Fibroblast of skin of left biceps (primary cell): ENCODE measurements at regions not wholly inside any gene's neighbourhood (a gene's known extent, or its start where the extent isn't known, plus 50 kb on each side); places are given as distances from the start of the nearest gene placed in this dataset.

ENCODE experiments used
- DNase-seq, 2 experiments: peaks; one replicate each; pipeline ENCODE4 v3.0.0-alpha.2; 2013; ENCODE audit warnings: low read depth in 2 of 2

DNA sequence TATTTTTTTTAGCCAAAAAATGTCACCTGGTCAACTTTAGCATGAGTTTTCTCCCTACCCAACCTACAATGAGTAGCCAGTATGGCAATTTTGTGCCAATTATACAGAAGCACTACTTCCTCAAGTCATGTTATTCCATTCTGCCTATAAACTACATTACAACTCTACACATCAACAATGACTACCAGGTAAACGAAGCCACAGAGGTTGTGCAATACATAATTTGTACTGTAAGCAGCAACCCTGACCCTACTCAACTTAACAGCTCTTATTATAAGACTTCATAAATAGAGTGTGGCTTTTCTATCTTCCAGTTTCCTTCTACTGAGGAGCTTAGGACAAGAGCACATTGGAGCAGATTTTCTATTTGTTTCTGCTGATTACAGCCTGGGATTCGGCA is 160.5 kb downstream of the HS3ST1 start:
- DNase-seq, result no peak

DNA sequence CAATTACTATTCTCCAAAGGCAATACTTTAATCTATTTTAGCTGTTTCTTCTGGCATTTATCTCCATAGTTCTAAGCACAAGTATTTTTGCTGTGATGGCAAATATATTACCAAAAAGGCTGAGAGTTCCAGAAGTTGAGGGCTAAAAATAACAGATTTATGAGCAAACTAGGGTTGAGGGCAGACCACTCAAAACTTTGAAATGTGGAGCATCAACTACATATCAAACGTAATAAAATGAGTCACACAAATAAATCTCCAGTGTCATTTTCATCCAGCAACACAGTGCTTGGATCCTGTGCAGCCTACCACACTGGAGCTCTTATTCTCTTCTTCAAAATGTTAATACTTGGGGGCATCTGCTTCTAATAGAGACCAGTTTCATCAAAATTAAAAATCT is 163.9 kb downstream of the HS3ST1 start:
- DNase-seq, result peak; percentile 20 to 36

DNA sequence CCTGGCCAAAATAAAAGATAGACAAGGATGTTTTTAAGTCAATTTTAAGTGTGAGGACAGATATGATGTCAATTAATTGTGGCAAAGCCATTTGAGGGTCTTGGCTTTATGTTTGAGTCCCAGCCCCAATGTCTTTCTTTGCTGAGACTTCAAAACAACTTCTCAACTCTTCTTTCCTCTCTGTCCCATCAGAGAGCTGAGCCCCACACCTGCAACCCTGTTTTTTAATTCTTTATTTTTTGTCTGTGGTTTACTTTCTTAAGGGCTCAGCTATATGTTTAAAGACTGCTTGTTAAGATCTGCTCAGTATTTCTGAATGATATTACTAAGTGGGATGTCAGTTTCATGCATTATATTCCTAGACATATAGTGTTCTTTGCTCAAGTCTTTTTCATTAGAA is 164.3 kb downstream of the HS3ST1 start:
- DNase-seq, result no peak

DNA sequence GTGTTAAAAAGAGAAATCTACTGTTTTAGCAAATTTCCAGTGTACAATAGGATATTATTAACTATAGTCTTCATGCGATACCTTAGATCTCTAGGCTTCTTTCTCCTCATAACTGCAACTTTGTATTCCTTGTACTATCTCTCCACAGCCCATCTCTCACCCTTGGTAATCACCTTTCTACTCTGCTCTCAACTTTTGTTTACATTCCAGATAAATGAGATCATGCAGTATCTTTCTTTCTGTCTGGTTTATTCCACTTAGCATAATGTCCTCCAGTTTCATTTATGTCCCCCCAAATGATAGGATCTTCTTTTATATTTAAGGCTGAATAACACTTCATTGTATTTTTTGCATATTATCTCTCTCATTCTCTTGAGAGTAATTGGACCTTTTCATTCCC is 165.5 kb downstream of the HS3ST1 start:
- no peak for DNase-seq

DNA sequence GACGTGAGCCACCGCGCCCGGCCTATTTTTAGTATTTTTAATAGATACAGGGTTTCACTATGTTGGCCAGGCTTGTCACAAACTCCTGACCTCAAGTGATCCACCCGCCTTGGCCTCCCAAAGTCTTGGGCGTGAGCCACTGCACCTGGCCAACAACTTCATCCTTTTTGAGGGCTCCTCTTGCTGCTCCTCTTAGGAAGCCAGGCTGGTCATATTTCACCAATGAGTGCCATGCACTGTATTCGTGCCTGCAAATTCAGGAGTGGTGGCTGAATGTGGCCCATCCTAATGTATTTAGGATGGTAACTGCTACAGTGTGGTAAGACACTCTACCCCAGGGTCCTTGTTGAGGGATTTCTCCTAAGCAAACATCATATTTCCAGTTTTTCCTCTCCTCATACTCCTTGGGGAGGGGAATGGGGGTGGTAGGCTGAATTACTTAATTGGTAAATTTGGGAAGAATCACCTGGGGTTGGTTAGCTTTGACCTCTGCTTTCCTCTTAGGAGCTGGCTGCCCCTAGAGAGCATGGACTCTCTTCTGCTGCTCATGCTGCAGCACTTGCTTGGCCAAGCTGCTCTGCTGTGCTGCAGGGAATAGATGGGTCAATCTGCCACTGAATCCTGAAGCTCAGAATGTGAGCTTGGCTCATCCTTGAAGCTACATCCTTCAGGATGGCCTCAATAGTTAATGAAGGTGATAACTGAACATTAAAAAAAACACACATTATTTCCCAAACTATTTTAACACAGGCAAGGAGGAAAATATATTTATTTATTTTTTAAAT is 167.4 kb downstream of the HS3ST1 start:
- no peak for DNase-seq

DNA sequence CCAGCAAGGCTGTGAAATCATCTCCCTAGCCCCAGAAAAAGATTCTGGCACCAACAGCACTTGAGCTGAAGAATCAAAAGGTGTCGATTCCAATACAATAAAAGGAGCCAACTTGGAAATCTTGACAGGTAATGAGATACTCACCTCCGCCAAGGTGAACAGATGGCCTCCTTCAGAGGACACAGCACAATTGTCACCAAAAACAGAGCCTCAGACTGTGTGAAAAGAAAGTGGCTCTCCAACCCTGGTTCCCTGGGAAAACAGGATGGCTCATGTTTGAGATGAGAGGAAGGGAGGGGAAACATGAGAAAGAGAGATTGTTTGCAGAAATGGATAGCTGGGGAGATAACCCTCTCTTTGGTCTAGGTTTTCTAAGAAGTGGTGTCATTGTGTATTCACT is 168.9 kb downstream of the HS3ST1 start:
- DNase-seq, result no peak

DNA sequence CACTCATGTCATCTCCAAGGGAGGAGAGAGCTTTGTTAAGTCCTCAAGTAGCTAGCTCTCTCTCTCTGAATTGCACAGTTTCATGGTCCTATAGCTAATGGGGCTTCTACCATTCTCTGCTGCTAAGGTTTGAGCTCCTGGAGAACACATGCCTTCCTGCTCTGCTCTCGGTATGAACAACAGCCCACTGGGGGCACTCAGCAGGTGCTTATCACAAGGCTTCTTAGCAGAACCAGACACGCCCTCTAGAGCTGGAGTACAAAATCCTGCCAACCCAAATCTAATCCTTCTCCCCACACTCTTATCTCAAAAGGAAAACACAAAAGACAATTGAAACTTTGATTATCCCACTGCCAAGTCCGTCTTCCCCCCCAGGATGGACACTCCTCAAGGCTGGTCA is 176.5 kb downstream of the HS3ST1 start:
- no peak for DNase-seq

DNA sequence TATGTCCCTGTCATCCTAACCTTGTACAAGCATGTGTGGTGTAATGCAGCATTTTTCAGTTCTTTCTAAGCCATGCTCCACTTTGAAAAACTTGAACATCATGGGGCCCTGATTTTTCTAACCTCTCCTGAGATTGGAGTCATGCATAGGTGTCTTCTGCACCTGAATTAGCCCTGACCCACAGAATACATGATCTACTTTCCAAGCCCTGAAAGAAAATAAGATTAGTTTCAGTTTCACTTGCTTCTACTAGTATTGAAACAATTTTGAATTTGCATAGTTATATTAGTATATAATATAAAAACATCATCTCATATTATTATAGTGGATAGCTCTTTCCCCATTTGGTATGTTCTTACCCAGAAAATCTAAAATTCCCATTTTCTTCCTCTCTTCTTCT is 178.2 kb downstream of the HS3ST1 start:
- no peak for DNase-seq

DNA sequence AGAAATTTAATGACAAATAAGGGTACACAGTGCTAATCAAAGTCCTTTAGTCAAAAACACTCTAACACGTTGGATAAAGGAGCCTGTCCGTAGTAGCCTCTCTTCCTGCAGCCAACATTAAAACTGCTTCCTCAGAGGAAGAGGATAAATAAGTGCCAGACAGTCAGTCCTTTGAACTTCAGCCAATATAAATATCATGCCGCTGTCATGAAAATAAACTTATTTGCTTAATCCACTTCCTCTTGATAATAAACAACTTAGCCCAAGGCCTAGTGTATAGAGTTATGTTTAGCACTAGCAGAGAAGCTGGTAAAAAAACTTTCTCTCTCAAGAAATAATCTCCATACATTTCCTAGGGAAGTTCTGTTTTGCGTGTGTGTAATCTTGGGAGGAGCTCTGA is 196.7 kb downstream of the HS3ST1 start:
- DNase-seq, result no peak

DNA sequence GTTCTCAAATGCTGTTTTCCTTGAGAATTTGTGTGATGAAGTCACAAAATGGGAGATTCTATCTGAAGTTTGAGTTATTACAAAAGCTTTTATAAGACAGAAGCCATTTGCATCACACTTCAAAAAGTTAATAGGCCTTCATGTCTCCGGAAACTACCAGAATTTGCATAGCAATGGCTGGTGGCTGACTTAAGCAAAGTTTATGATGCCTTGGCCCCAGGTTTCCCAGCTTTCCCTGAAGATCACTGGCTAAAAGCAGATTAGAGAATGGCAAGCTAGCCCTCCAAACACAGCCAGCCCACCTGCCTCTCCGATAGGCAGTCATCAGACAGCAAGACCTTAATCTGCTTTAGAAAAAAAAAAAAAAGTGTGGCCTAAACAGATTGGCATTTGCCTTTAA is 197.8 kb downstream of the HS3ST1 start:
- no peak for DNase-seq

DNA sequence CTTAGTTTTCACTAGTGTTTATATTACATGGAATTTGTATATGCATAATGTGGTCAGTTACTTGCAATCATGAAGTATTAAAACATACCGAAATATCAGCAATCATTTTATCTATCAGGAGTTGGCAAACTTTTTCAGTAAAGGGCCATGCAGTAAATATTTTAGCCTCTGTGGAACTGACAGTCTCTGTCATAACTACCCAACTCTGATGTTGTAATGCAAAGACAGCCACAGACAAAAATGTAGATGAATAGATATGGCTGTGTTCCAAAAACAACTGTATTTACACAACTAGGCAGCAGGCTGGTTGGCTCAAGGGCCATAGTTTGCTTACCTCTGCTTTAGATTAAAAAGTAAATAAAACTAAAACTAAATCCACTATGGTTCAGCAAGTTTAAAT is 200.2 kb downstream of the HS3ST1 start:
- DNase-seq, result no peak

DNA sequence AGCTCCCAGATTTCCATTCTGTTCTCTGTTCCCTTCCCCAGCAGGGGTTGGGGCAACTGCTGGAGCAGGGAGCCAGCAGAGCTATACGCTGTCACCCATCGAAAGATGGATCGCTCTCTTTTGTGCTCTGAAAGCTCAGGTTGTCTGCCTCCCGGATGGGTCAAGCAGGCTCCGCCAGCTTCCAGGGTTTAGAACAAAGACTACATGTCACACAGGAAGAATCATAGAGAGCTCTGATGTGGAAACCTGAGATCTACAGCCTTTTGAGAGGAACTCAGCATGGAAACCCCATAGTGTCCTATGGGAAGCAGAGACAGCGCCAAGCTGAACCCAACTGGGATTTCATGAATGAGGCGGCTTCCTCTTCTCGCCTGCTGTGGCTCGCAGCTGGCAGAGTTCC is 205.4 kb downstream of the HS3ST1 start:
- DNase-seq, result no peak

DNA sequence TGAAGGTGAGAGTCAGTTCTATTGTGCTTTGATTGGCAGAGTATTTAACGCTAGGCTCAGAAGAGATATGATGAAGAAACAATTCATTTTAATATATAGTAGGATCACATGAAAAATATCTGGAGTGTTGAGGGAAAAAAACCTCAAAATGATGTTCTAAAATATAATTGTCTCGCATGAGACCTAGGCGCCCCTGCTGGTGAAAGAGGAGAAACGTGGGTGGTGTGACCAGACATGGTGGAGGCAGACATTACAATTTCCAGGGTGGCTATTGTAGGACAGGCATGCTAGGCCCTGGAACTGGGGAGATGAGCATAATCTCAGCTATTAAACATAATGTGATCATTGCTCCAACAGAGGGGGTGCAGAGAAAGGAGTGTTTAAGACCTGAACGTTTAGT is 210.0 kb downstream of the HS3ST1 start:
- DNase-seq, result no peak

DNA sequence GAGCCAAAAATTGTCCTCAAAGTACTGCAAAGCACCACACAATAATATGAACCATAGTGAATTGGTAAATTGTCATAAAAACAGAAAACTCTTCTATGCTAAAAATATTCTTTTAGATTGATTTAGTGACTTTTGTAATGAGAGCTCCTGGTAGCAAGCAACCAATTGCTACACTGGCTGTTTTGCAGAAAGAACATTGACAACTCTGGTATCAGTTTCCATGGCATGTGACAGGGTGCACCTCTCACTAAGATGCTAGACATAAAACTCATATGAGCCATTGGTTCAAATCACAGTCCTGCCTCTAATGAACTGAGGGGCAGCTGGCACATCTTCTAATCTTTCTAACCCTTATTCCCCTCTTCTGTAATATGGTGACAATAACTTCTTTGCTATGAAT is 212.2 kb downstream of the HS3ST1 start:
- no peak for DNase-seq

DNA sequence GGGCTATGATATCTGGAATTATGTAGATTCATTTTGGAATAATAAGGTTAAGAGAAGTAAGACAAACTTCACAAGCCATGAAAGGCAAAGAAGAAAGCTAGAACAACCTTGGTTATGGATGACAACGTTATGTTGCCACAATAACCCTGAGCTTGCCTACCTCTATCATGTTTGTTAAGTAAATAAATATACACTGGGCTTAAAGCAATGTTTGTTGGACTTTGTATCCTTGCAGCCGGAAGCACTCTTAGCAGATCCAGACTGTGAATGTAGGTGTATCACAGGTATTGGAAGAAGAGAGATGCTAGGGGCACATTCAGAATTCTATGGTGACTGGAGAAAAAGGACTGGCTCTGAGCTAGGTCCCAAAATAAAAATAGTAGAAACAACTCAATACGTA is 214.4 kb downstream of the HS3ST1 start:
- no peak for DNase-seq

DNA sequence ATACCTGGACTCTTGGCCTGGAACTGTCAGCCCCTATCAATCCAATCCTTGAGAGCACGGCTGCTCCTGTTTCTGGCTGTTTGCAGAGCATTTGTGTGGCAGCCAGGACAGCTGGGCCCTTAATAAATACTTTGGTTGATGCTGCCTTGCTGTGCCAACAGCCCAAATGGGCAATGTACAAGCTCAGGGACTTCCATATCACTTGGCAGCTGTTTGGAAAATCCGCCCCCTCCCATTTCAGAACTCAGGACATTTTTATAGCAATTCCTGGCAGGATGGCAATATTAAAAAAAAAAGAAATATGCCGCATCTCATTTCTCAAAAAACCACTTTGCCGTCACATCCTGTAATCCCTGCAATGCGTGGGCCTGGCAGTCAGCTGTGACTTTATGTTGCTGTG is 218.9 kb downstream of the HS3ST1 start:
- DNase-seq, result no peak

DNA sequence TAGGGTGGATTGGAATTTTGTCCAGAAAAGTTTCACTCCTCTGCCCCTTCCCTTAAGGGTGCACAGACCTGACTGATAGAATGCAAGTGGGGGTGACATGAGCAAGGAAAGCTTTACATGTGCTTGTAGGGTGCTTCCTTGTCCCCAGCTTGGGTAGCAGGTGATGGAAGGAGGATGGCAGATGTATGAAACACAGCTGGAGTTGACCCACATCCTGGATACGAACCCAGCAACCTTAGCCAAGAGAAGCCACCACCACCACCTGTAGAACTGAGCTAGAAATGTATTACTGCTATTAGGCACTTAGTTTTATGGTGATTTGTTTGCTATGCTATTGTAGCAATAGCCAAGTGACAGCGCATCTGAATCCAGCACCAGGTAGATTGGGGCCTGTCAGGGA is 227.4 kb downstream of the HS3ST1 start:
- no peak for DNase-seq

DNA sequence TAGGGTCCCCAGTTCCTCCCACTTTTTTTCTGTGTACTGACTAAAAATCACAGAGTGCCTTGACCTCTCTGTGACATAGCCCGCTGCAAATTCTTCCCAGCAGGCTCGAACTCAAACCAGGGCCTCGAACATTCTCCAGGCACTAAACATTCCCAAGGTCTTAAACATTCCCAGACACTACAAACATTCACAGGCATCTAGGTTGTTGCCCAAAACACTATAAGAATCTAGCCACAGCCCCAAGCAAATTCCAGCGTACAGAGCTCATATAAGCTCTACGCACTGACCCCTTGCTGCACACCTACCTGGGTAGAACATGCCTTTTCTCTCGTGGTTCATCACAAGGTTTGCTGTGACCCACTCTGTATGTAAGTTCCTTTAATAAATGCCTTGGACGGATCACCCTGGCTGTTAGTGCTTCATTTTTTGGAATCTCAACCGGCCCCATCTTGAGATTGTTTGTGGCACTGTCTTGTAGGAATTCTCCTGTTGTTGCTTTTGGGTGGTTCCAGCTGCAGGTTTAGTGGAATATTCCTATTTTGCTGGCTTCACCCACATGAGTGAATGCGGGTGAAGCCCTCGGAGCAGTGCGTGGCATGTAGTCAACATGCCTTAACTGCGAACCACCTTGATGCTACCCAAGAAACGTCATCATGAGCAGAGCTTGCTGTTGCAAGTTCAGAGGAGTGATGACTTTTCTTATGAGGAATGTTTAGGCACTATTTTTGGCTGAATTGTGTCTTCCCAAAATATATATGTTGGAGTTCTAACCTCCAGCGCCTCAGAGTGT is 230.0 kb downstream of the HS3ST1 start:
- no peak for DNase-seq

DNA sequence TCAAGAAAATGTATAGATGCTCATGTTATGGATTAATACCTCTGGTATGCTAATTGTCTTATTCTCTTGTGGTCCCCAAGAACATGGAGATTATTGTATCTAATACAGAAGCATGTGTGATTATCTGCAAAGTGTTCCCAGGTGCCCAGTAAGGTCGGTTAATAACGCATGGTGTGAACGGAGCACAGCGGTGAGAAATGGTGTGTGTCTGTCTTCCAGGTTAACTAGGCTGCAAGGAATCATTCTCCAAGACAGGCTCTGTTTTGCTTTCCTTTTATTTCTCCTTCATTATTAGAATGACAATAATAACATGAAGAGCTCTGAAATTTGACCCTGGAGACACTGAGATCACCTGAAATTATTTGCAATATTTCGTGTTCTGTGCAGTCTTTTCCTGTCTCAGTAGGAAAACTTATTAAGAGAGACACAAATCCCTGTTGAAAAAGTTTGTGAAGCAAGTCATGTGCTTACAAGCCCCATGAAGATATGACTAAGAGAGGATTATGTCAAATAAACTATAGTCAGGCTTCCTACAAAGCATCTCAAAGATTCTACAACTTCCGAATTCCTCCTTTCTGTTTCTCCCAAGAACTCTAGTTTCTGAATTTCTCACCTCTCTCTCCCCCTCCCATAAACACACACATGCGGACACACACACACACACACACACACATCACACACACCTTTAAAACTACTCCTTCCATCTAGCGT is 230.9 kb downstream of the HS3ST1 start:
- DNase-seq, result no peak

DNA sequence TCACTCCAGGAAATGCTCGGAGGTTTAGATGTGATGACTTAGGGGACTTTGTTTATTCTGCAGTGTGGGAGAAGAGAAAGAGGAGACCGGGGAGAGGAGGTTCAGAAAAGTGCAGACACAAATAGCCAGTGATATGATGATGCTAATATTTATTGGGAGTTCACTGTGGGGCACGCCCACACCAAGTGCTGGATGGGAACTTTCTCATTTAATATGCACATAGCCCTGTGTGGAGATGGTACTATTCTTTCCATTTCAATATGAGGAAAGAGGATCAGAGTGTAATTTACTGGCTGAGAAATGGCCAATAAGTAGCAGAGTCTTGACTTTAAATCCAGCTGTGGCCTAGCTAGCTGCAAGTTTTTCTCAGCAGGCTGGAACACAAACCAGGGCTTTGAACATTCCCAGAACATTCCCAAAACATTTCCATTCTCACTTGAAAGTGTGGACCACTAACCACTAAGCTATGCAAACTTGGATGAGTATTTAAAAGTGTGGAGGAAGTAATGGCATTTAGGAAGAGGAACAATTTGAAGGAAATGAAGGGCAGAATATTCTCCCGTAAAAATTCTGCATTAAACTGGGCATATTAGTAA is 231.7 kb downstream of the HS3ST1 start:
- DNase-seq, result no peak

DNA sequence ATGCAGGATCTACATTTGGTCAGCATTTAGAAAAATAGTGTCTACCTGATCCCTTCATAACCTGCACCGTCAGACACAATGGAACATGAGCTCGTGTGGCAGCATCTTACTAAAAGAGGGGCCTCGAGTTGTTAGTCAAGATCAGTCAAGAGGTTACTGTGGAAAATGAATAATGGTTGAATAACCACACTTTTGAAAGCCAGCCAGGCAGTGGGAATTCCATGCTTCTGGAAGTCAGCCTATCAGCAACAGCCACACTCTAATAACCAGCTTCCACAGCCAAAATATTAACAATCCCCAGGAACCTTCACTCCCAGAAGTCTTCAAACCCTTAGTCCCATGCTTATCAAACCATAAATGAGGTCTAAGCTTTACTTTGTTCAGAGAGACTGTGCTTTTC is 234.3 kb downstream of the HS3ST1 start:
- no peak for DNase-seq

DNA sequence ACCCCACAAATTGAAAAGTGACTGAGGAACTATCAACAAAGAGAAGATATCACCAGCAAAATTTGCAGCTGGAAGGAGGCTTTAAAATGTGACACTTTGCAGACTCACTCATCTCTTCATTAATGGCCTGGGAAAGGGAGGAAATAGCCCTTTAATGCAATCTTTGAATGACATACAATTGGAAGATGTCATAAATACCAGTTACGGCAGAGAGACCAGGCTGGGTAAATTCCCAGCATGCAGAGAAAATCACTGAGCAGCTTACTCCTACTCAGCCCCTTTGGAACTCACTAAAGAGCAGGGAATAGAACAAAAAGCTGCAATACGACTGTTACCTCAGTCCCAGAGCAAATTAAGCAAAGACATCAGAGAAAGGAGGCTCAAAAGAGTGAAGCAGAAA is 238.9 kb downstream of the HS3ST1 start:
- DNase-seq, result no peak
